AG20443 (cell line): ENCODE measurements at regions not wholly inside any gene's neighbourhood (a gene's known extent, or its start where the extent isn't known, plus 50 kb on each side); places are given as distances from the start of the nearest gene placed in this dataset.
"Not testable (repeated sequence)": the region's sequence is repeated elsewhere in the genome, so short reads cannot be mapped to it uniquely, and the experiment has no call there.

Source experiments
- DNase-seq: peaks from one replicate; pipeline ENCODE4 v3.0.0; 2012; ENCODE audit warnings: low spot score, mixed read lengths

- DNase-seq: not testable (repeated sequence)
These were observed 65.4 kb upstream of the ZNF195 start for GRCh38 chr11:3444420-3444744.

DNA sequence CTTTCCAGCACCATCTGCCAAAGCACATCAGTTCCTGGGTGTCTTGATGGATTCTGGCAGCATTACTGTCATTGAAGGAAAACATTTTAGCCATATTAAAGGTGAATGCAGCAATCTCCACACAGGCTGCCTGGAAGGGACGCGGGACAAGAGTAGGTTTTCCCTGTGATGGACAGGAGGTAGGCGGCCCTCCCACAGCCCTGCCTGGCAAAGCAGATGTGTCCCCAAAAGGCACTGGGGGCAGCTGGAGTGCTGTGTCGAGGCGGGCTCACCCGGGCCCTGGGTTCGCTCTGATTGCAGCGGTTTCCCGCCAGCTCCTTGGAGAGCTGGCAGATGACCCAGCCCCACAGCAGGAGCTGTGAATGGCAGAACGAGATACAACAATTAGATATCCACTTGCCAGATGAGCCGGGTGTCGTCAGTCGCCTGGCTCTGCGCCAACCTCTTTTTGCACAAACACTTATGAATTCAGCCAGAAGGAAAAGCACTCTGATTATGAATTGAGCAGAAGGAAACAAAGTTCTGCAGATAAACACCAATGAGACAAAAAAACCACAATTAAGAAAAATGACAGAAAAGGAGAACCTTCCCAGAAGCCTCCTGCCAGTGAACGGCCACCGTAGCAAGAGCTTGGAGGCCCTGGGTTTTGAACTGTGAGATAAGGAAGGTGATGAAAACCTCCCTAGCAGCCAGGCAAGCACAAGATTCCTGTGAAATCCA, 64.9 kb upstream of the ZNF195 start:
- not testable (repeated sequence) for DNase-seq

DNA sequence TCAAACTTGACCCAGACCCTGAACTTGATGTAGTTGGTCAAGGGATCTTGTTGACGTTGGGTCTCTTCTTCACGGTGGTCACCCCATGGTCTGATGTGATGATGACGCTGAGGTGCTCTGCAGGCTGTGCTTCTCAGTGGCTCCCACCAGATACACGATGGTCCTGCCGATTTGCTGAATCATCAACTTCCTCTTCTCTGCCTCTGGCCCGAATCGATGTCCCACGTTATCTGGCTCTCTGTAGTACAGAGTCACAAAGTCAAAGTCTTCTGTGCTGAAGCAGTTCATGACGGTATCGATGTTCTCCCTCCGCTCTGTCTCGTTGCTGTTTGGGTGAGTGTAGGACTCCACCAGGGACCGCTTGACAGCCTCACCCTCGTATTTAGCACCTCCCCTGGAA, 58.5 kb upstream of the ZNF195 start:
- DNase-seq: not testable (repeated sequence)

GRCh38 chr11:3434976-3435375, 56.0 kb upstream of the ZNF195 start:
- DNase-seq: no peak

- not testable (repeated sequence) for DNase-seq
These were observed 50.2 kb upstream of the ZNF195 start for GRCh38 chr11:3429191-3429590.
